ENCODE measurements at regions not wholly inside any gene's neighbourhood (a gene's known extent, or its start where the extent isn't known, plus 50 kb on each side); places are given as distances from the start of the nearest gene placed in this dataset.

GRCh38 chr10:10886861-10887531, 130.7 kb upstream of the CELF2 start:
- Histone ChIP-seq H3K9me2 (ENCODE audit: insufficient read depth) (no peaks in the 10 kb centered on the region), H3K4me2 (ENCODE audit: low read length) (no peak overlapping the region), H3K79me2 (ENCODE audit: insufficient read depth, low read length) (no peaks in the 10 kb centered on the region), H3K4me1 (ENCODE audit: control insufficient read depth in 1 of 2, insufficient read depth in 2 of 2, low read length in 2 of 2) (no peaks in the 10 kb centered on the region), H2AFZ (ENCODE audit: low read depth, low read length, poor library complexity, severe bottlenecking) (no peak overlapping the region), H3K9ac (ENCODE audit: low read length) (no peak overlapping the region), H3K27ac (ENCODE audit: low read depth, low read length) (no peak overlapping the region), H3K9me3 (ENCODE audit: control insufficient read depth in 1 of 2, insufficient read depth in 1 of 2, low read depth in 1 of 2, low read length in 2 of 2) (peaks cover 16 to 18% of the 10 kb centered on the region in 2 experiments; a peak in 2 of 4 replicates), H3K4me3 (replicated peaks in 1 of 2; ENCODE audit: low read depth in 1 of 2, low read length in 2 of 2) (no peak overlapping the region), H3K27me3 (ENCODE audit: insufficient read depth, low read length) (no peaks in the 10 kb centered on the region), H3K36me3 (ENCODE audit: control insufficient read depth in 1 of 2, insufficient read depth in 2 of 2, low read length in 2 of 2) (no peaks in the 10 kb centered on the region; a peak in 1 of 4 replicates), H4K20me1 (ENCODE audit: insufficient read depth) (no peaks in the 10 kb centered on the region)
- RAD21 ChIA-PET (ENCODE audit: low non-redundant PET in 1 of 2, low total read pairs in 2 of 2, uncharacterized antibody in 2 of 2, unreplicated experiment in 2 of 2): no interaction called here
- no peak for DNase-seq (ENCODE audit: low read depth, low spot score)
- POLR2A ChIA-PET: no interaction called here
- TF ChIP-seq ELF1 (IDR thresholded peaks at IDR 0.05; ENCODE audit: borderline replicate concordance, low read depth) (no peak), TCF7L2 (IDR thresholded peaks at IDR 0.05; ENCODE audit: borderline replicate concordance, extremely low read depth, insufficient read depth, insufficient read length) (no peak), RAD21 (IDR thresholded peaks at IDR 0.05; ENCODE audit: low read depth) (no peak), SRF (IDR thresholded peaks at IDR 0.05; ENCODE audit: low read depth) (no peak), ATF3 (IDR thresholded peaks at IDR 0.05) (no peak), ZFX (IDR thresholded peaks at IDR 0.05) (no peak)
- CTCF ChIA-PET: no interaction called here
- no peak for ATAC-seq
- no TSS peak for BruUV-seq (replicated peaks)
- intact Hi-C loops (cut with micrococcal nuclease): no loop called here

GRCh38 chr10:10891124-10892082, 126.3 kb upstream of the CELF2 start:
- RAD21 ChIA-PET (ENCODE audit: low non-redundant PET in 1 of 2, low total read pairs in 2 of 2, uncharacterized antibody in 2 of 2, unreplicated experiment in 2 of 2): no interaction called here

More at GRCh38 chr10:10891124-10892082, 126.3 kb upstream of the CELF2 start:
- DNase-seq (ENCODE audit: low read depth, low spot score) (no peak), ATAC-seq (no peak)
- Histone ChIP-seq H3K27ac (ENCODE audit: low read depth, low read length) (no peak overlapping the region), H3K27me3 (ENCODE audit: insufficient read depth, low read length) (no peaks in the 10 kb centered on the region), H2AFZ (ENCODE audit: low read depth, low read length, poor library complexity, severe bottlenecking) (no peak overlapping the region), H3K36me3 (ENCODE audit: control insufficient read depth in 1 of 2, insufficient read depth in 2 of 2, low read length in 2 of 2) (no peaks in the 10 kb centered on the region; a peak in 1 of 4 replicates), H3K79me2 (ENCODE audit: insufficient read depth, low read length) (no peaks in the 10 kb centered on the region), H3K4me1 (ENCODE audit: control insufficient read depth in 1 of 2, insufficient read depth in 2 of 2, low read length in 2 of 2) (no peaks in the 10 kb centered on the region), H3K4me2 (ENCODE audit: low read length) (no peak overlapping the region), H3K9me3 (ENCODE audit: control insufficient read depth in 1 of 2, insufficient read depth in 1 of 2, low read depth in 1 of 2, low read length in 2 of 2) (peaks cover 6 to 20% of the 10 kb centered on the region in 2 experiments; a peak in 2 of 4 replicates), H3K9me2 (ENCODE audit: insufficient read depth) (no peaks in the 10 kb centered on the region), H3K9ac (ENCODE audit: low read length) (no peak overlapping the region), H4K20me1 (ENCODE audit: insufficient read depth) (no peaks in the 10 kb centered on the region), H3K4me3 (replicated peaks in 1 of 2; ENCODE audit: low read depth in 1 of 2, low read length in 2 of 2) (no peak overlapping the region)
- intact Hi-C loops (cut with micrococcal nuclease): no loop called here
- TF ChIP-seq MAX (IDR thresholded peaks at IDR 0.05) (no peak), TCF7L2 (IDR thresholded peaks at IDR 0.05; ENCODE audit: borderline replicate concordance, extremely low read depth, insufficient read depth, insufficient read length) (peak; percentile 78)
- POLR2A ChIA-PET: no interaction called here
- CTCF ChIA-PET: no interaction called here
- BruUV-seq (replicated peaks): no TSS peak

All from HCT116 (cell line).